ENCODE measurements at regions not wholly inside any gene's neighbourhood (a gene's known extent, or its start where the extent isn't known, plus 50 kb on each side); places are given as distances from the start of the nearest gene placed in this dataset.
"Not testable (repeated sequence)": the region's sequence is repeated elsewhere in the genome, so short reads cannot be mapped to it uniquely, and the experiment has no call there.

- DNase-seq, result no peak
These were observed 50.6 kb upstream of the TMEM170B start for GRCh38 chr6:11486959-11487358.

GRCh38 chr6:11486486-11486885 is 51.1 kb upstream of the TMEM170B start:
- DNase-seq, result no peak

DNA sequence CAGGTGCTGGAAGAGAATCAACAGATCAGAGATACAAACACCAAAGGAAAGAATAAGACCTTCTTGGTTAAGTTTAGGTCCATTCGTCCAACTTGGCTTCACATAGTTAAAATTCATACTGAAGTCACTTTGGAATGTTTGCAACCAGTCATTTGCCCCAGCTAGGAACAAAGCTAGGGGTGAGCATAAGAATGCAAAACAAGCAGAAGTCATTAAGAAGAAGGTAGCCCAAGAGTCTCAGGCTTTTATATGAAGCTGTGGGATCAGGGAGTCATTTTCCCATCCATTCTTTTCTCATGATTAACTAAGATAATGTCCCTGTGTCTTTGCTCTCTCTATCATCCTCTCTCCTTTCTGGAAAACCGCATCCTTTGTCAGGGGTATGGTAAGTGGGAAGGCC is 51.5 kb upstream of the TMEM170B start:
- no peak for DNase-seq

DNA sequence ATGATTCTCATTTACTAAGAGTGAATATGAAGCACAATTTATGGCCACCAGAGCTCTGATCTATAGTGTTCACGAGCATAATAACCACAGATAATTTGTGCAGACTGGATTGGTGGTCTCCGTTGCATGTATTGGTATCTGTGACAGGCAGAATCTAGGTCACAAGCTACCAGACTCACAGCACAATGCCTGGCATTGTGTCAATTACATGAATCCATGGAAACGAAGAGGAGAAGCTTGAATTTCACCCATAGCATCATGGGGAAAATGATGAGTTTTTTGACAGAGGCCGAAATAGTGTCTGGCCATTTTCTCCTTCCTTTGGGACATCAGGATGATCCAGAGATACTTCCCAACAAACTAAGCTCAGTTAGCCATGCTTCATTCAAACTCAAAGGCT is 52.3 kb upstream of the TMEM170B start:
- no peak for DNase-seq

- no peak for DNase-seq
These were observed 53.1 kb upstream of the TMEM170B start for GRCh38 chr6:11484441-11484840.

- no peak for DNase-seq
These were observed 54.9 kb upstream of the TMEM170B start for GRCh38 chr6:11482616-11483015.

- DNase-seq, result no peak
These were observed 57.0 kb upstream of the TMEM170B start for GRCh38 chr6:11480541-11480940.

- no peak for DNase-seq
These were observed 58.3 kb upstream of the TMEM170B start for GRCh38 chr6:11479296-11479695.

- no peak for DNase-seq
These were observed 59.0 kb upstream of the TMEM170B start for GRCh38 chr6:11478586-11478985.

GRCh38 chr6:11475016-11475415 is 62.5 kb upstream of the TMEM170B start:
- no peak for DNase-seq

DNA sequence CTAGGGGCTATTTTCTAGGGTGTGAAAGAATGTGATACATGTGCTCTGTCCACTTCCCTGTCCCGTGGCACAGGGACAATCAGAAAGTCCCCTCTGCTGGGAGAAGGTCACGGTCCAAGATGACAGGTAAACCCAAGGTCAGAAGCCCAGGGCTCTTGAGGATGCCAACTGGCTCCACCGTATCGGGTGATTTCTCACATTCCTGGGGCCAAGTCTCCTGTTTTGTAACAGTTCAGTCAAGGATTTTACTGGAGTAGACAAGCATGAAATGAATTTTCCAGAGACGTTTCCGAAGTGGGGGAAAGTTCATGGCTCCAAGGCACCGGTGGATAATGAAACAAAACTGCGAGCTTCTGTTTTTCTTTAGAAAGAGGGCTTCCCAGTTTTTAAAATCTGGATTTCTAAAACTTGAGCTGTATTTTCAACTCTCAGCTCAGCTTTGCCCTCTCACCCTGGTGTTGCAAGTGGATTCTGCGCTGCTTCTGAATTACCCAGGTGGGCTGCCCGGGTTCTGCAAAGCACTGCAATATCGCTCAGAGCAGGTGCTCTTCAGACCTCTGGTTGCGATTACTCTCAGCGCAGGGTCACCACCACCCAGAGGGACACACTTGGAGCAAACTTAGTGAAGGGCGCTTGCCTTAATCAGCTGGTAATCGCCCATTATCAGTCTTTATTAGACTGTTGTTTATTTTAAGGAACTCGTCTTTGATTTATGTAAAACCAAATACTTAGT is 64.4 kb upstream of the TMEM170B start:
- DNase-seq, result no peak

GRCh38 chr6:11471261-11471660 is 66.3 kb upstream of the TMEM170B start:
- no peak for DNase-seq

DNA sequence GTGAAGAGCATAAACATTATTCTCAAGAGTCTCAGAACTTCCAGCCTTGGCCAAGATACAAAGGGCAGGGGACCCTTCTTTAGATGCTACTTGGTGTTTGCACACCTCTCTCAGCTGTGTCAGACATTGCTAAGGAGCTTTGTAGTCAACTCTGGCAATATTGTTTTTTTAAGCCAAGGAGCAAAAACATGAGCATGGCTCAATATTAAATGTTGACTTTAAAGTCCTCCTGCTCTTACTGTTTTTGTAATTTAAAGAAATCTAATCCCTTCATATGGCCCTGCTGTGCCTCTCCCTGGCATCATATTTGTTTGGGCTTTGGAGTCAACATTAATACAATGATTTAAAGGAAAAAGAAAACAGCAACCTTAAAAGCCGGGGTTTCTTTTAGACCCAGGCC is 67.9 kb upstream of the TMEM170B start:
- DNase-seq, result no peak

GRCh38 chr6:11468271-11468670 is 69.3 kb upstream of the TMEM170B start:
- not testable (repeated sequence) for DNase-seq

- DNase-seq, result no peak
These were observed 70.2 kb upstream of the TMEM170B start for GRCh38 chr6:11467364-11467763.

- no peak for DNase-seq
These were observed 74.2 kb upstream of the TMEM170B start for GRCh38 chr6:11463398-11463780.

DNA sequence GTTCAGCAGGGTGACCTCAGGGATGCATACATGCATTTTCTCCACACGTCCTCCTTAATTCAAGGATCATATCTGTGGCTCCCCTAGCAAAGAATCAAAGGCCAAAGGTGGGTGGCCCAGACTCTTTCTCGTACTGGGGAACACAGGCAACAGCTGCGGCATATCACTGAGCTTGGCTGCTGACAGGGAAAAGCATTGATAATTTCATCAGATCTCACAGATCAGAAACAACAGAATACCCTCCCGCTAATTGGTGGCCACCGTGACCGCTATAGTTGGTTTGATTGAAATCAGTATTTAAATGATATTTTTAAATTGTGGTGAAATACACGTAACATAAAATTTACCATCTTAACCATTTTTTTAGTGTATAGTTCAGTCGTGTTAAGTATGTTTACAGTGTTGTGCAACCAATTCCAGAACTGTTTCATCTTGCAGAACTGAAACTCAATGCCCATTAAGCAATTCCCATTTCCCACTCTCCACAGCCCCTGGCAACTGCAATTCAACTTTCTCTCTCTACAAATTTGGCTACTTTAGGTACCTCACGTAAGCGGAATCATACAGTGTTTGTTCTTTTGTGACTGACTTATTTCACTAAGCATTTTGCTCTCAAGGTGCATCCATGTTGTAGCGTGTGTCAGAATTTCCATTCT is 74.7 kb upstream of the TMEM170B start:
- no peak for DNase-seq

DNA sequence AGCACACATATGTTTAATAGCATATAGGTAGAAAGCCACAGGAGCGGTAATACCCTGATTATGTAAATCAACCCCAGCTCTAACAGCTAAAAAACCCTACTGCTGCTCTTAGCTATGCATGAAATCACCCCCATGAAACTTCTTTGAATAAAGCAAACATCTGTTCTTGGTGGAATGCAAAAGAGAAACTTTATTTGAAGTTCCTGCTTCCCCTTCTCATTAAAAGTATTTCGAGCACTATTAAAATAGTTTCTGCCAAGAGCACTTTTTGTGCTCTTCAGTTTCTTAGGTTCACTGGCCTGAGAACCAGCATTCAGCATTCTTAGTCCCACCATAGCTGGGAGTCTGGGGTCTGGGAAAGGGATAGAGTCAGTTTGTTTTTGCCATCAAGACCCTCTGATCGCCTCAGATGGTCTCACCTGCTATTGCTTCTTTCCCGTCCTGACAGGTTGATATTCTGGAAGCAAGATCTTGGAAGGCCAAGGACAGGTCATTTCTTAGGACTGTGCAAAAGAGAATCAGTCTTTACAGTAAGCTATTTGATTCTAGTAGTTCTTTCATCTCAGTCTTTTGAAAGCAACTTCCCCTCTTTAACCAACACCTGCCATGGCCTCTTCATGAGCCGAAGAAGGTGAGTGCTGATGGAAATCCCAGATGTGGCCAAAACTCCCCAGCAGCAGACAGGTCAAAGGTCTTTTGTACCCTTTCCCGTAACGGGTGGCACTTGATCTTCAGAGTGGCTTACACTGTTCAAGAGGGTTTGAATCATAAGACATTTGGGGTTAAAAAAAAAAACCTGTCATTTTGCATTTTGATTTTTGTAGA is 76.5 kb upstream of the TMEM170B start:
- DNase-seq, result no peak

DNA sequence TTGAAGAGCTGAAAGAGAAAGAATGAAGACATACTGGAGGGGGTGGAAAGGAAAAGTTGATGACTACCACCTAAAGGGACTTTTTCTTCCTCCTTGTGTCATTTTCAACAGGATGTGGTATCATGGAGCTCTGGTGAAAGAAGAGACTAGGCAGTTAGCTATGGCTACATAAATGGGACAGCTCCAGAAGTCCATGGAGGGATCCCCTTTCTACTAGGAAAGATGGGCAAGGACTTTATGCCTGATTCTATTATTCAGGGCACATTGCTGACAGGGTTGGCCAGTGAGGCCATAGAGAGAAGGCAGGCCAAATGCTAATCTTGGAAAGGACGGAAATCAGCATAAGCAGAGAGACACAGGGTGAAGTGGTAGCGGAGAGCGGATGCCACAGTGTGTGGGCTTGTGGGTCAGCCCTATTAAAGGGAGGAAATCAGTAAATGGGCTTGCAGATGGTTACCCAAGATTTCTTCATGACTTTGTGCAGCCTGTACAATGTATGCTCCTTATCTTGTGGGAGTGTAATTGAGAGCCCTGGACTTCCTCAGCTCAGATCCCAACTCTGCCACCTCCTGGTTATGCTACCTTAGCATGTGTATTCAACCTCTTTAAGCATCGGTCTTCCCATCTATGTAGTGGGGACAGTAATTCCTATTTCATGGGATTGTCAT is 77.4 kb upstream of the TMEM170B start:
- no peak for DNase-seq

GRCh38 chr6:11459079-11459610 is 78.4 kb upstream of the TMEM170B start:
- DNase-seq, result no peak

DNA sequence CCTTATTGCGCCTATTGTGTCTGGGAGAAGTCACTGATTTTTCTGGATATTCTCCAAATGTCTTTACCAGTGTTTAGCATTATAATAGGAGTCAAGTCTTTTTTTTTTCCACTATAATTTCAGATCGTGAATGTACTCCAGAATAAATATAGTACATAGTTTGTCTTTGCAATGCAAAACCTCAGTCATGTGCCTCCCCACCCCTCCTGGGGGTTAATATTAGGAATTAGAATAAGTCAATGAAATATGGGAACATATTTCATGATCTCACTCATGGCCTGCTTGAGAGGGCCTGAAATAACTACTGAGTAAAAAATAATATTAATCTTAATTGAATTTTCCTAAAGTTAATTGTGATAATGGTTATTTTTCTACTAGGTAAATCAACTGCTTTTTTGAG is 79.0 kb upstream of the TMEM170B start:
- no peak for DNase-seq

- not testable (repeated sequence) for DNase-seq
These were observed 80.1 kb upstream of the TMEM170B start for GRCh38 chr6:11457422-11457821.

DNA sequence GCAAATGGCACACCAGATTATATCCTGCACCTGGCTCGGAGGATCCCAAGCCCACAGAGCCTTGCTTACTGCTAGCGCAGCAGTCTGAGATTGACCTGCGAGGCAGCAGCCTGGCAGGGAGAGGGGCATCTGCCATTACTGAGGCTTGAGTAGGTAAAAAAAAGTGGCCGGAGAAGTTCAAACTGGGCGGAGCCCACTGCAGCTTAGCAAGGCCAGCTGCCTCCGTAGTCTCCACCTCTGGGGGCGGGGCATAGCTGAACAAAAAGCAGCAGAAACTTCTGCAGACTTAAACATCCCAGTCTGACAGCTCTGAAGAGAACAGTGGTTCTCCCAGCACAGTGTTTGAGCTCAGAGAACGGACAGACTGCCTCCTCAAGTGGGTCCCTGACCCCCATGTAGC is 85.4 kb upstream of the TMEM170B start:
- not testable (repeated sequence) for DNase-seq

All from central memory CD4-positive, alpha-beta T cell (primary cell).